ENCODE measurements at regions not wholly inside any gene's neighbourhood (a gene's known extent, or its start where the extent isn't known, plus 50 kb on each side); places are given as distances from the start of the nearest gene placed in this dataset.

GRCh38 chr13:105196052-105196451, 1339.4 kb downstream of the EFNB2 start:
- Histone ChIP-seq H3K4me1 (ENCODE audit: control insufficient read depth, insufficient read depth, low read length) (no peaks in the 10 kb centered on the region), H3K4me3 (ENCODE audit: low read length in 2 of 2) (no peak overlapping the region), H3K36me3 (ENCODE audit: control insufficient read depth in 2 of 2, insufficient read depth in 2 of 2, low read length in 2 of 2) (no peaks in the 10 kb centered on the region)

GRCh38 chr13:105193026-105193425, 1342.4 kb downstream of the EFNB2 start:
- no peaks in the 10 kb centered on the region for H3K27me3 ChIP-seq (ENCODE audit: control insufficient read depth in 1 of 2, insufficient read depth in 2 of 2, low read length in 2 of 2)
- no peak overlapping the region for H3K4me3 ChIP-seq (ENCODE audit: low read length in 2 of 2)
- no peaks in the 10 kb centered on the region for H3K9me3 ChIP-seq (ENCODE audit: control insufficient read depth in 2 of 2, low read length in 2 of 2)
- no peak overlapping the region for H3K27ac ChIP-seq (ENCODE audit: low read length)
- no peak overlapping the region for H3K9ac ChIP-seq (ENCODE audit: low read length in 2 of 2)
- no peaks in the 10 kb centered on the region for H3K36me3 ChIP-seq (ENCODE audit: control insufficient read depth in 2 of 2, insufficient read depth in 2 of 2, low read length in 2 of 2)
- no peaks in the 10 kb centered on the region for H3K4me1 ChIP-seq (ENCODE audit: control insufficient read depth, insufficient read depth, low read length)

More at GRCh38 chr13:105196052-105196451, 1339.4 kb downstream of the EFNB2 start:
- no peak overlapping the region for H3K9ac ChIP-seq (ENCODE audit: low read length in 2 of 2)
- H3K9me3 ChIP-seq (ENCODE audit: control insufficient read depth in 2 of 2, low read length in 2 of 2) = no peaks in the 10 kb centered on the region
- no peak overlapping the region for H3K27ac ChIP-seq (ENCODE audit: low read length)
- no peaks in the 10 kb centered on the region for H3K27me3 ChIP-seq (ENCODE audit: control insufficient read depth in 1 of 2, insufficient read depth in 2 of 2, low read length in 2 of 2)

GRCh38 chr13:105184201-105184600, 1351.3 kb downstream of the EFNB2 start:
- no peak overlapping the region for H3K4me3 ChIP-seq (ENCODE audit: low read length in 2 of 2)
- no peak overlapping the region for H3K27ac ChIP-seq (ENCODE audit: low read length)
- no peaks in the 10 kb centered on the region for H3K9me3 ChIP-seq (ENCODE audit: control insufficient read depth in 2 of 2, low read length in 2 of 2)

GRCh38 chr13:105177265-105177900, 1358.1 kb downstream of the EFNB2 start:
- Histone ChIP-seq H3K4me1 (ENCODE audit: control insufficient read depth, insufficient read depth, low read length) (no peaks in the 10 kb centered on the region), H3K9ac (ENCODE audit: low read length in 2 of 2) (no peak overlapping the region), H3K9me3 (ENCODE audit: control insufficient read depth in 2 of 2, low read length in 2 of 2) (no peaks in the 10 kb centered on the region), H3K4me3 (ENCODE audit: low read length in 2 of 2) (no peak overlapping the region), H3K27ac (ENCODE audit: low read length) (no peak overlapping the region), H3K27me3 (ENCODE audit: control insufficient read depth in 1 of 2, insufficient read depth in 2 of 2, low read length in 2 of 2) (no peaks in the 10 kb centered on the region), H3K36me3 (ENCODE audit: control insufficient read depth in 2 of 2, insufficient read depth in 2 of 2, low read length in 2 of 2) (no peaks in the 10 kb centered on the region)

More at GRCh38 chr13:105184201-105184600, 1351.3 kb downstream of the EFNB2 start:
- H3K4me1 ChIP-seq (ENCODE audit: control insufficient read depth, insufficient read depth, low read length) = no peaks in the 10 kb centered on the region
- H3K36me3 ChIP-seq (ENCODE audit: control insufficient read depth in 2 of 2, insufficient read depth in 2 of 2, low read length in 2 of 2) = no peaks in the 10 kb centered on the region
- no peaks in the 10 kb centered on the region for H3K27me3 ChIP-seq (ENCODE audit: control insufficient read depth in 1 of 2, insufficient read depth in 2 of 2, low read length in 2 of 2)
- no peak overlapping the region for H3K9ac ChIP-seq (ENCODE audit: low read length in 2 of 2)

- no peak overlapping the region for H3K9ac ChIP-seq (ENCODE audit: low read length in 2 of 2)
- H3K9me3 ChIP-seq (ENCODE audit: control insufficient read depth in 2 of 2, low read length in 2 of 2) = peaks cover 6 to 10% of the 10 kb centered on the region in 2 donors
- H3K4me3 ChIP-seq (ENCODE audit: low read length in 2 of 2) = no peak overlapping the region
- H3K27me3 ChIP-seq (ENCODE audit: control insufficient read depth in 1 of 2, insufficient read depth in 2 of 2, low read length in 2 of 2) = no peaks in the 10 kb centered on the region
- H3K4me1 ChIP-seq (ENCODE audit: control insufficient read depth, insufficient read depth, low read length) = no peaks in the 10 kb centered on the region
- H3K36me3 ChIP-seq (ENCODE audit: control insufficient read depth in 2 of 2, insufficient read depth in 2 of 2, low read length in 2 of 2) = no peaks in the 10 kb centered on the region
- no peak overlapping the region for H3K27ac ChIP-seq (ENCODE audit: low read length)
These were observed 1365.0 kb downstream of the EFNB2 start for GRCh38 chr13:105170438-105170837.

GRCh38 chr13:105168295-105168694, 1367.2 kb downstream of the EFNB2 start:
- Histone ChIP-seq H3K9me3 (ENCODE audit: control insufficient read depth in 2 of 2, low read length in 2 of 2) (peaks cover 6 to 10% of the 10 kb centered on the region in 2 donors), H3K27me3 (ENCODE audit: control insufficient read depth in 1 of 2, insufficient read depth in 2 of 2, low read length in 2 of 2) (no peaks in the 10 kb centered on the region), H3K27ac (ENCODE audit: low read length) (no peak overlapping the region), H3K4me3 (ENCODE audit: low read length in 2 of 2) (no peak overlapping the region), H3K36me3 (ENCODE audit: control insufficient read depth in 2 of 2, insufficient read depth in 2 of 2, low read length in 2 of 2) (no peaks in the 10 kb centered on the region), H3K4me1 (ENCODE audit: control insufficient read depth, insufficient read depth, low read length) (no peaks in the 10 kb centered on the region), H3K9ac (ENCODE audit: low read length in 2 of 2) (no peak overlapping the region)

- H3K9me3 ChIP-seq (ENCODE audit: control insufficient read depth in 2 of 2, low read length in 2 of 2) = peaks cover 6 to 10% of the 10 kb centered on the region in 2 donors
- H3K4me1 ChIP-seq (ENCODE audit: control insufficient read depth, insufficient read depth, low read length) = no peaks in the 10 kb centered on the region
- H3K4me3 ChIP-seq (ENCODE audit: low read length in 2 of 2) = no peak overlapping the region
- H3K27ac ChIP-seq (ENCODE audit: low read length) = no peak overlapping the region
- H3K27me3 ChIP-seq (ENCODE audit: control insufficient read depth in 1 of 2, insufficient read depth in 2 of 2, low read length in 2 of 2) = no peaks in the 10 kb centered on the region
- H3K9ac ChIP-seq (ENCODE audit: low read length in 2 of 2) = no peak overlapping the region
- no peaks in the 10 kb centered on the region for H3K36me3 ChIP-seq (ENCODE audit: control insufficient read depth in 2 of 2, insufficient read depth in 2 of 2, low read length in 2 of 2)
These were observed 1368.1 kb downstream of the EFNB2 start for GRCh38 chr13:105167385-105167784.

GRCh38 chr13:105165449-105166125, 1369.9 kb downstream of the EFNB2 start:
- H3K4me3 ChIP-seq (ENCODE audit: low read length in 2 of 2) = no peak overlapping the region

GRCh38 chr13:105159841-105160240, 1375.6 kb downstream of the EFNB2 start:
- Histone ChIP-seq H3K4me3 (ENCODE audit: low read length in 2 of 2) (no peak overlapping the region), H3K36me3 (ENCODE audit: control insufficient read depth in 2 of 2, insufficient read depth in 2 of 2, low read length in 2 of 2) (no peaks in the 10 kb centered on the region), H3K9ac (ENCODE audit: low read length in 2 of 2) (no peak overlapping the region), H3K27me3 (ENCODE audit: control insufficient read depth in 1 of 2, insufficient read depth in 2 of 2, low read length in 2 of 2) (no peaks in the 10 kb centered on the region), H3K9me3 (ENCODE audit: control insufficient read depth in 2 of 2, low read length in 2 of 2) (no peaks in the 10 kb centered on the region), H3K27ac (ENCODE audit: low read length) (no peak overlapping the region), H3K4me1 (ENCODE audit: control insufficient read depth, insufficient read depth, low read length) (no peaks in the 10 kb centered on the region)

More at GRCh38 chr13:105165449-105166125, 1369.9 kb downstream of the EFNB2 start:
- Histone ChIP-seq H3K27ac (ENCODE audit: low read length) (no peak overlapping the region), H3K27me3 (ENCODE audit: control insufficient read depth in 1 of 2, insufficient read depth in 2 of 2, low read length in 2 of 2) (no peaks in the 10 kb centered on the region), H3K4me1 (ENCODE audit: control insufficient read depth, insufficient read depth, low read length) (no peaks in the 10 kb centered on the region), H3K36me3 (ENCODE audit: control insufficient read depth in 2 of 2, insufficient read depth in 2 of 2, low read length in 2 of 2) (no peaks in the 10 kb centered on the region), H3K9me3 (ENCODE audit: control insufficient read depth in 2 of 2, low read length in 2 of 2) (peaks cover 0 to 5% of the 10 kb centered on the region in 2 donors), H3K9ac (ENCODE audit: low read length in 2 of 2) (no peak overlapping the region)

- no peaks in the 10 kb centered on the region for H3K9me3 ChIP-seq (ENCODE audit: control insufficient read depth in 2 of 2, low read length in 2 of 2)
- H3K9ac ChIP-seq (ENCODE audit: low read length in 2 of 2) = no peak overlapping the region
- no peak overlapping the region for H3K4me3 ChIP-seq (ENCODE audit: low read length in 2 of 2)
- H3K27me3 ChIP-seq (ENCODE audit: control insufficient read depth in 1 of 2, insufficient read depth in 2 of 2, low read length in 2 of 2) = no peaks in the 10 kb centered on the region
- H3K27ac ChIP-seq (ENCODE audit: low read length) = no peak overlapping the region
- no peaks in the 10 kb centered on the region for H3K4me1 ChIP-seq (ENCODE audit: control insufficient read depth, insufficient read depth, low read length)
- H3K36me3 ChIP-seq (ENCODE audit: control insufficient read depth in 2 of 2, insufficient read depth in 2 of 2, low read length in 2 of 2) = no peaks in the 10 kb centered on the region
These were observed 1381.9 kb downstream of the EFNB2 start for GRCh38 chr13:105153611-105154010.

- H3K4me3 ChIP-seq (ENCODE audit: low read length in 2 of 2) = no peak overlapping the region
- no peak overlapping the region for H3K9ac ChIP-seq (ENCODE audit: low read length in 2 of 2)
- H3K36me3 ChIP-seq (ENCODE audit: control insufficient read depth in 2 of 2, insufficient read depth in 2 of 2, low read length in 2 of 2) = no peaks in the 10 kb centered on the region
- H3K27me3 ChIP-seq (ENCODE audit: control insufficient read depth in 1 of 2, insufficient read depth in 2 of 2, low read length in 2 of 2) = no peaks in the 10 kb centered on the region
- no peaks in the 10 kb centered on the region for H3K4me1 ChIP-seq (ENCODE audit: control insufficient read depth, insufficient read depth, low read length)
- no peak overlapping the region for H3K27ac ChIP-seq (ENCODE audit: low read length)
- no peaks in the 10 kb centered on the region for H3K9me3 ChIP-seq (ENCODE audit: control insufficient read depth in 2 of 2, low read length in 2 of 2)
These were observed 1383.8 kb downstream of the EFNB2 start for GRCh38 chr13:105151639-105152038.
